HG03520 (cell line): ENCODE measurements at regions not wholly inside any gene's neighbourhood (a gene's known extent, or its start where the extent isn't known, plus 50 kb on each side); places are given as distances from the start of the nearest gene placed in this dataset.

Source experiments
- ATAC-seq: cut with Tn5 transposase; IDR thresholded peaks from one replicate; pipeline ENCODE4 v1.9.1; 2021; ENCODE audit warnings: mild to moderate bottlenecking, moderate library complexity; ENCODE audit not compliant: unreplicated experiment

DNA sequence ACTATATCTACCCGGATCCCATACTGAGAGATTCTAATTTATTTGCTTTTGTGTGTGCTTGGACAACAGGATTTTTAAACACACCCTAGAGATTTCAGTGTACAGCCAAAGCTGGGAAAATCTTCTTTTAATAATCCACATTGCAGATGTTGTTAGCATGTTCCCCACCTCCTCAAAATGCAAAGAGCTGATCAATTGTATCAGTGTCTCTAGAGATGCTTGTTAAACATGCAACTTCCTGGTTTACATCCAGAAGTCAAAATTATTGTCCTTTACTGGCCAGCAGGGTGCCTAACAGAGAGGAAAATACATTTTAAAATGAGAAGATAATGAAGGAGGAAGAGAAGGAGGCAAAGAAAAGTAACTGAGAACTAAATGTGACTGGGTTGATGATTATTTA lies 793.3 kb downstream of the SEMA5A start:
- no peak for ATAC-seq

GRCh38 chr5:8756498-8757084 lies 789.3 kb downstream of the SEMA5A start:
- ATAC-seq = no peak

GRCh38 chr5:8765886-8766285 lies 780.0 kb downstream of the SEMA5A start:
- ATAC-seq = no peak

- ATAC-seq = no peak
Measured at GRCh38 chr5:8766448-8766847, 779.4 kb downstream of the SEMA5A start.

DNA sequence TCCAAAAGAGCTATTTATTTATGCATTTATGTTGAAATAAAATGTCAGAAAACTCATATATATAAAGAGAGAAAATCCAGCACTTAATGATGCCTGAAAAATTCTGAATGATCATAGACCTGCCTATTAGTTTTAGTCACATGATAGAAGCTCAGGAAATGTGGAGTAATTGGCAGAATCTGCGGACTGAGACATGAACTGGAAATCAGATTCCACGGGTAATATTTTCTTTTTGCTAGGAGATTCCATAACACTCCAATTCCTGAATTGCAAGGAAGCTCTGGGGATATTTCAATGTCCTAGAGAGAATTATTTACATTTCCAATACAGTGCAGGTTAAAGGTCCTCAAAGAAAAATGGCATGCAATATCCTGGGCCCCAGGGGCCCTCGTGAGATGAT lies 778.8 kb downstream of the SEMA5A start:
- no peak for ATAC-seq

DNA sequence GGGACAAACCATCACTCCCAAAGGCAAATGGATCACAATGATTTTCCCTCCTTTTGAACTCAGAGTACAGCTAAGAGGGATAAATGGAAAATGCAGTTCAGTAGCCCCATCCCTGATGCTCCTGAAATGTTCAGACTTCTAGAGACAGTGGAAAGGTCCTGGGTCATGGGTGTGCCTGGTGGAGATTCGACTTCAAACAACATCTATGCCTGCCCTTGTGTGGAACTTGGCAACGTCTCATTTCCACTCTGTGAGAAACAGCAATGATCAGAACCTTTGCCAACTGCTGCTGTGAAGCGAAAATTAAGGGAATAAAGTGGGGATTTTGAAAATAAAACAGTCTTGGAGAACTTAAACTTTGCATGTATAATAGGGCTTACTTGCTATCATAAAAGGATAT lies 778.1 kb downstream of the SEMA5A start:
- no peak for ATAC-seq

GRCh38 chr5:8769631-8770030 lies 776.2 kb downstream of the SEMA5A start:
- ATAC-seq = no peak

DNA sequence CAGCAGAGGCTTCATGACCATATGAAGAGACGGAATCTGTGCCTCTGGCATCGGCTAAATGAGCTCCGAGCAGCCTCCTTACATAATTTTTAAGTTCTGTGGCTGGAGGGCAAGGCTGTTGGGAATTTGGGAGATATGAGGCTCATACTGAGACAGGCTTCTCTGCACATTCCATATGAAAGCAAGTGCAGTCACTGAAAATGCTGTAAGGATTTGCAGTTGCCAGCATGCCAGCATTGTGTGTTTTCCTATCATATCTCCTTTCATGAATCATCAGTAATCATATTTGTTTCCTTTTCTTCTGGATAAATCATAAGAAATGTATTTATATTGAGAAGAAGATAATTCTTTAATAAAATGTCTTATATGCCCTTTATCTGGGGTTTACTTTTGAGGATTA lies 775.4 kb downstream of the SEMA5A start:
- ATAC-seq = no peak

- no peak for ATAC-seq
Measured at GRCh38 chr5:8773046-8773615, 772.7 kb downstream of the SEMA5A start.

DNA sequence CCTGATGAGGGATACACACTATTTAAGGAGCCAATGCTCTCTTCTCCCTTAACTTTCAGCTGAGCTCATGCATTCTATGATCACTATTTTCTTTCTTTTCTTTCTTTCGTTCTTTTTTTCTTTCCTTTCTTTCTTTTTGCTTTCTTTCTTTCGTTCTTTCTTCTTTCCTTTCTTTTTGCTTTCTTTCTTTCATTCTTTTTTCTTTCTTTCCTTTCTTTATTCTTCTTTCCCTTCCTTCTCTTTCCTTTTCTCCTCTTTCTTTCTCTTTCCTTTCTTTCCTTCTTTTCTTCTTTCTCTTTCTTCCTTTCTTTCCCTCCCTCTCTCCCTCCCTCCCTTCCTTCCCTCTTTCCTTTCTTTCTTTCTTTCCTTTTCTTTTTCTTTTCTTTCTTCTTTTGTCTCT lies 761.2 kb downstream of the SEMA5A start:
- no peak for ATAC-seq

DNA sequence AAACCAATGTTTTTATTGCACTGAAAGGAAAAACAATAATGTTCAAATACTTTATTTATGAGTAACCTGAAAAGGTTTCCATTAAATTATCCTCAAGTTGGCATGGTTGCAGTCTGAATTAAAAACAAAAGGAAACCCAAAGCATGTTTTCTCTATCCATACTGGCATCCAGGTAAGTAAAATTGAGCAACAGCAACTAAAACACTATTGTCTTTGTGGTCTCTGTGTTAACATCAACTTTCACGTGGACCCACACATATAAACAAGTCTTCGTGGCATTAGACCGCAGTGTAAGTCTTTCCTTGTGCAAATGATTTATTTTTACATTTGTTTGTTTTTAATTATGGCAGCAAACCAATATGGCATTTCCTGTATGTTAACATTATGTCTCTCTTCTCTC lies 757.6 kb downstream of the SEMA5A start:
- ATAC-seq = no peak

DNA sequence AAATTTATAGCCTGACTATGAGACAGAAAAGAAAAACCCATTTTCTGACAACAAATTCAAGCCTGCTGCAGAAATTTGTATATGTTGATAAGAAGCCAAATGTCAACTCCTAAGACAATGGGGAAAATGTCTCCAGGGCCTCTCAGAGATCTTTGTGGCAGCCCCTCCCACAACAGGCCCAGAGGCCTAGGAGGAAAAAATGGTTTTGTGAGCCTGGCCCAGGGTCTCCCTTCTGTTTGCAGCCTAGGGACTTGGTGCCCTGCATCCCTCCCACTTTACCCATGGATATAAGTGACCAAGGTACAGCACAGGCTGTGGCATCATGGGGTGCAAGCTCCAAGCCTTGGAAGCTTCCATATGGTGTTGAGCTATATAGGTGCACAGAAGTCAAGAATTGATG lies 740.2 kb downstream of the SEMA5A start:
- no peak for ATAC-seq

DNA sequence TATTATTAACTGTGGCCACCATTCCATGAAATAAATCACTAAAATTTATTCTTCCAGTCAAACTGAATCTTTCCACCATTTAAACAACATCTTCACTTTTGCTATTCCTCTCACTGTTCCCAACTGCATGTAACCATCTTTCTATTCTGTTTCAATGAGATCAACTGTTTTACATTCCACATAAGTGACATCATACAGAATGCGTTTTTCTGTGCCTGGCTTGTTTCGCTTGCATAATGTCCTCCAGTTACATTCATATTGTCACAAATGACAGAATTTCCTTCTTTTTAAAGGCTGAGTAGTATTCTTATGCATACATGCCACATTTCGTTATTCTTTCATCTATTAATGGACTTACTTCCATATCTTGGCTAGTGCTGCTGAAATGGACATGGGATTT lies 738.2 kb downstream of the SEMA5A start:
- no peak for ATAC-seq

- ATAC-seq = no peak
Measured at GRCh38 chr5:8811581-8811980, 734.3 kb downstream of the SEMA5A start.

DNA sequence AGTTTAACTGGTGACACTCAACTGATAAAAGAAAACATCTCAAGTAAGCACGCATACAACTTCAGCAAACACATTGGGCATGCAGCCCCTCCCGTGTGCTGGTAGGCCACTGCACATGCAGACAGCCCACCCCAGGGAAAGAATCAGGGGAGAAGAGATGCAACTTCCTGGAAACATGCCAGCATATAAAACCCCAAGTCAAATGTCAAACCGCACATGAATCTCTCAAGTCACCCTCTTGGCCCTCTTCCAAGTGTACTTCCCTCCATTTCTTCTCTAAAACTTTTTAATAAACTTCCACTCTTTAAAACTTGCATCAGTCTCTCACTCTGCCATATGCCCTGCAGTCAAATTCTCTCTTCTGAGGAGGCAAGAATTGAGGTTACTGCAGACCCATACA lies 732.7 kb downstream of the SEMA5A start:
- no peak for ATAC-seq

- ATAC-seq = no peak
Measured at GRCh38 chr5:8814105-8814504, 731.8 kb downstream of the SEMA5A start.

DNA sequence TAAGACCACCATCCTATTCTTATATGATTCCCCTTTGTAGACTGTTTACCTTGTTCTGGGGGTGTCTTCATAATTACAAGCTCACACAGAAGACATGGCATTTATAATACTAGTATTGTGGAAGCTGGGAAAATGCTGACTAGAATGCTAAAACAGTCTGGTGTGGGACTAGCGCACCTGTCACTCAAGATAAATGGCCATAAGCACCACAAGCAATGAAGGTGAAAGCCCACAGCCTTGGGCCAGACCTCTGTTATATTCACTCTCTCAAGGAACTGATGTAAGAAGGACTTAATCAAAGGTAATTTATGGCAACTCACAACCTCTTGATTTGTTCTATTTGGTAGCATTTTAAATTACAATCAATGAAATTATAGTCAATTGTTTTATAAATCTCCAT lies 721.5 kb downstream of the SEMA5A start:
- no peak for ATAC-seq

DNA sequence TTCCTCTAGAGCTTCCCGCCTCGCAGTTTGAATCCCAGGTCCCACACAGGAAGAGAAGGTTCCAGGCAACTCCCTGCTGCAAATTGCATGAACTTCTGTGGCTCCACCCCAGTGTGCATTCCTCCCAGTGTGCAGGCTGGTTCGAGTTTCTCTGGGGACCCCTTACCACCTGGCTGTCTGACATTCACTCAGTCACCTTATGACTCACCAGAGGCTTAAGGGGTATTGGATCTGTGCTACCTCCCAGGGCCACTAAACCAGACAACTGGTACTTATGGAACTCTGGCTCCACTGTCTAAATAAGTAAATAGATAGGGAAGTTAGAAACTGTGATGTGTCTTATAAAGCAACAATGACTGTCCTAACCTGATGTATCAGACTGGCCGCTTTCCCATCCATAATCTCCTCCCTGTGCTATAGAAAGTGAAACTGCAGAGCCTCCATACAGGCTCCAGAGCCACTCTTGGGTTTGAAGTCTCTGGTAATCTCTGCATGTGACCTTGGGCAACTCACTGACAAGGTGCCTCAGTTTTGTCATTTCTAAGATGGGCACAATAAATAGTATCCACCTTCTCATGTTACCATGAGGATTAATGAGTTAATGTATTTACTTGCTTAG lies 720.6 kb downstream of the SEMA5A start:
- no peak for ATAC-seq

DNA sequence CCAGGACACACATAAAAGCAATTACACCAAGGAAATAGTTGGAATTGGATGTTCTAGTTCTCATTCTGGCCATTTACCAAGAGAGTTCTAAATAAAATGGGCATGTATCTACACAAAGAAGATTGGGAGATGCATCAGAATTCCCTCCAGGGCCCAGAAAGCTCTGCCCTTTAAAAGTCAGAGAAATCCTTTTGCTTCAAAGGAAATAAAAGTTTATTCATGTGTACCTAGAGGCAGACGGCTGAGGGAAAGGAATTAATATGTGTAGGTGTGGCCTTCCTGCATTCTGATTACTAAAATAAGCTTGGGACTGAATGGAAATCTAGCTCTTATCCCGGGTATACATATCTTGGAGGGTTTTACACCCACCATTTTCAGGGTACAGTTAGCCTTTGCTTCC lies 719.4 kb downstream of the SEMA5A start:
- ATAC-seq = no peak

- no peak for ATAC-seq
Measured at GRCh38 chr5:8827696-8828095, 718.2 kb downstream of the SEMA5A start.

- ATAC-seq = no peak
Measured at GRCh38 chr5:8828596-8829322, 717.1 kb downstream of the SEMA5A start.
